GM20000 (cell line): ENCODE measurements at regions not wholly inside any gene's neighbourhood (a gene's known extent, or its start where the extent isn't known, plus 50 kb on each side); places are given as distances from the start of the nearest gene placed in this dataset.
"Not testable (repeated sequence)": the region's sequence is repeated elsewhere in the genome, so short reads cannot be mapped to it uniquely, and the experiment has no call there.

ENCODE experiments used
- DNase-seq: peaks from one replicate; pipeline ENCODE4 v3.0.0; 2012; ENCODE audit warnings: low spot score
- TF ChIP-seq, protein P1 (sequence below): IDR thresholded peaks from 2 replicates; pipeline ENCODE4 v1.5.1; 2012; ENCODE audit warnings: mild to moderate bottlenecking, control low read depth; ENCODE audit errors: extremely low read depth, missing control alignments

GRCh38 chr7:50251765-50252164 is 52.8 kb upstream of the IKZF1 start:
- TF ChIP-seq, protein P1, sequence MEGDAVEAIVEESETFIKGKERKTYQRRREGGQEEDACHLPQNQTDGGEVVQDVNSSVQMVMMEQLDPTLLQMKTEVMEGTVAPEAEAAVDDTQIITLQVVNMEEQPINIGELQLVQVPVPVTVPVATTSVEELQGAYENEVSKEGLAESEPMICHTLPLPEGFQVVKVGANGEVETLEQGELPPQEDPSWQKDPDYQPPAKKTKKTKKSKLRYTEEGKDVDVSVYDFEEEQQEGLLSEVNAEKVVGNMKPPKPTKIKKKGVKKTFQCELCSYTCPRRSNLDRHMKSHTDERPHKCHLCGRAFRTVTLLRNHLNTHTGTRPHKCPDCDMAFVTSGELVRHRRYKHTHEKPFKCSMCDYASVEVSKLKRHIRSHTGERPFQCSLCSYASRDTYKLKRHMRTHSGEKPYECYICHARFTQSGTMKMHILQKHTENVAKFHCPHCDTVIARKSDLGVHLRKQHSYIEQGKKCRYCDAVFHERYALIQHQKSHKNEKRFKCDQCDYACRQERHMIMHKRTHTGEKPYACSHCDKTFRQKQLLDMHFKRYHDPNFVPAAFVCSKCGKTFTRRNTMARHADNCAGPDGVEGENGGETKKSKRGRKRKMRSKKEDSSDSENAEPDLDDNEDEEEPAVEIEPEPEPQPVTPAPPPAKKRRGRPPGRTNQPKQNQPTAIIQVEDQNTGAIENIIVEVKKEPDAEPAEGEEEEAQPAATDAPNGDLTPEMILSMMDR, result no peak
- no peak for DNase-seq

- TF ChIP-seq, protein P1, result no peak
- DNase-seq, result no peak
Observed at GRCh38 chr7:50246551-50246950, 58.0 kb upstream of the IKZF1 start.

DNA sequence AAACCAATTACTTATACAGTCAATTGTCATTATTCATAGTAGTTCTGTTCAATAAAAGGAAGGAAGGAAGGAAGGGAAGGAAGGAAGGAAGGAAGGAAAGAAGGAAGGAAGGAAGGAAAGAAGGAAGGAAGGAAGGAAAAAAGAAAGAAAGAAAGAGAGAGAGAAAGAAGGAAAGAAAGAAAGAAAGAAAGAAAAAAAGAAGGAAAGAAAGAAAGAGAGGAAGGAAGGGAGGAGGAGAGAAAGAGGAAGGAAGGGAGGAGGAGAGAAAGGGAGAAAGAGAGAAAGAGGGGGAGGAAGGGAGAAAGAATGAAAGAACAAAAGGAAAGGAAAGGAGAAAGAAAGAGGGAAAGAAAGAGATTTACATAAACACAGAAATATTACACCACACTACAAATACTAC is 62.4 kb upstream of the IKZF1 start:
- not testable (repeated sequence) for DNase-seq

DNA sequence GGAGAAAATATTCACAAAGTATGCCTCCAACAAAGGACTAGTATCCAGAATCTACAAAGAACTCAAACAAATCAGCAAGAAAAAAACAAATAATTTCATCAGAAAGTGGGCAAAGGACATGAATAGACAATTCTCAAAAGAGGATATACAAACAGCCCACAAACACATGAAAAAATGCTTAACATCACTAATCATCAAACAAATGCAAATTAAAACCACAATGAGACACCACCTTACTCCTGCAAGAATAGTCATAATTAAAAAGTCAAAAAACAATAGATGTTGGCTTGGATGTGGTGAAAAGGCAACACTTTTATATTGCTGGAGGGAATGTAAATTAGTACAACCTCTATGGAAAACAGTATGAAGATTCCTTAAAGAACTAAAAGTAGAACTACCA is 63.8 kb upstream of the IKZF1 start:
- DNase-seq, result not testable (repeated sequence)

GRCh38 chr7:50229964-50230363 is 74.6 kb upstream of the IKZF1 start:
- TF ChIP-seq, protein P1, result peak; percentile 33
- no peak for DNase-seq

DNA sequence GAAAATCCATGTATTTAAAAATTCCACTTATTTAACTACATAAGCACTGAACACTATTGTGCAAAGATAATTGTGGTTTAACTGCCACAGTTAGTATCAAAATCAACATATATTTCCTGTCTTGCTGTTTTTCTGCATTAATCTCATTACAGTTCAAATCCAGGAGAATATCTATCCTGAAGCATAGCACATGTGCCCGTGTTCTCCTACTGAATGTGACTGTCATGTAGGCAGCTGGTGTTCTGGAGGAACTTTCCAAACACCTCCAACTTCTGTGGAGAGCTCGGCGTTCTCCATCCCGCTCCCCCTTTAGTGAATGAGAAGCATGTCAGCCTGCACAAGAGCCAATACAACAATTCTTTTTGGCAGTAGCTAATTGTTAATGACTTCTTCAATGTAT is 76.4 kb upstream of the IKZF1 start:
- TF ChIP-seq, protein P1, result no peak

GRCh38 chr7:50227726-50228125 is 76.8 kb upstream of the IKZF1 start:
- TF ChIP-seq, protein P1, result no peak

More for the DNA sequence above, 76.4 kb upstream of the IKZF1 start:
- no peak for DNase-seq

GRCh38 chr7:50226669-50227068 is 77.8 kb upstream of the IKZF1 start:
- DNase-seq, result no peak
- TF ChIP-seq, protein P1, result no peak

More at GRCh38 chr7:50227726-50228125, 76.8 kb upstream of the IKZF1 start:
- no peak for DNase-seq

DNA sequence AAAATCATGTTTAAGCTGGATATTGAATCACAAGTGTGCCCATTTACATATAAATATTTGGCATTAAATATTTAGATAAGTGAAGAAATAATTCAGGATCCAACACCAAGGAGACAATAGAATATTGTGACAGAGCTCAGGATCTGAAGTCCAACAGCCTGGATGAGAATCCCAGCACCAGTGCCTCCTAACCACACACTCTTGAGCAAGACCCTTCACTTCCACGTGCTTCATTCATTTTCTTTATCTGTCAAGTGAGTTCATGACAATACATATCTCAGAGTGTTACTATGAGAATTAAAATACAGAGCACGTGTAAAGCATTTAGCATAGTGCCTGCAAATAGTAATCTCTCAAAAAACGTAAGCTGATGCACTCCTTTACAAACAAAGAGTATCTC is 78.4 kb upstream of the IKZF1 start:
- DNase-seq, result no peak
- TF ChIP-seq, protein P1, result no peak
